ENCODE measurements at regions not wholly inside any gene's neighbourhood (a gene's known extent, or its start where the extent isn't known, plus 50 kb on each side); places are given as distances from the start of the nearest gene placed in this dataset.
A peak's percentile ranks its signal among the peaks of the same experiment; 100 is the strongest.

- Histone ChIP-seq H3K4me1 (no peaks in the 10 kb centered on the region), H3K36me3 (no peaks in the 10 kb centered on the region), H3K27ac (no peak overlapping the region), H3K9me3 (no peaks in the 10 kb centered on the region), H3K27me3 (no peaks in the 10 kb centered on the region), H3K4me3 (no peak overlapping the region)
- TF ChIP-seq CTCF (IDR thresholded peaks at IDR 0.05) = no peak
- DNase-seq = no peak
- intact Hi-C loops (cut with DNase I; ENCODE audit: low total_unique reads) = no loop called here
Measured at GRCh38 chr7:109836016-109836415, 1254.9 kb upstream of the LRRN3 start.

- no peak for TF ChIP-seq CTCF (IDR thresholded peaks at IDR 0.05)
- no peak for DNase-seq
- intact Hi-C loops (cut with DNase I; ENCODE audit: low total_unique reads) = no loop called here
- Histone ChIP-seq H3K36me3 (no peaks in the 10 kb centered on the region), H3K27ac (no peak overlapping the region), H3K27me3 (no peaks in the 10 kb centered on the region), H3K9me3 (no peaks in the 10 kb centered on the region), H3K4me1 (no peaks in the 10 kb centered on the region), H3K4me3 (no peak overlapping the region)
Measured at GRCh38 chr7:109842386-109842785, 1248.5 kb upstream of the LRRN3 start.

GRCh38 chr7:109844362-109844761, 1246.6 kb upstream of the LRRN3 start:
- H3K27ac ChIP-seq = no peak overlapping the region
- no peaks in the 10 kb centered on the region for H3K36me3 ChIP-seq
- peak in 1 of 2 experiments; percentile 34 for TF ChIP-seq CTCF (IDR thresholded peaks at IDR 0.05)
- H3K4me3 ChIP-seq = no peak overlapping the region
- intact Hi-C loops (cut with DNase I; ENCODE audit: low total_unique reads) = no loop called here
- no peaks in the 10 kb centered on the region for H3K27me3 ChIP-seq
- DNase-seq = no peak
- H3K9me3 ChIP-seq = no peaks in the 10 kb centered on the region
- H3K4me1 ChIP-seq = no peaks in the 10 kb centered on the region

- no peaks in the 10 kb centered on the region for H3K9me3 ChIP-seq
- TF ChIP-seq CTCF (IDR thresholded peaks at IDR 0.05) = no peak
- no peaks in the 10 kb centered on the region for H3K4me1 ChIP-seq
- H3K27ac ChIP-seq = no peak overlapping the region
- H3K36me3 ChIP-seq = no peaks in the 10 kb centered on the region
- intact Hi-C loops (cut with DNase I; ENCODE audit: low total_unique reads) = no loop called here
- no peak for DNase-seq
- no peak overlapping the region for H3K4me3 ChIP-seq
- H3K27me3 ChIP-seq = no peaks in the 10 kb centered on the region
Measured at GRCh38 chr7:109864230-109864629, 1226.7 kb upstream of the LRRN3 start.

GRCh38 chr7:109868215-109868860, 1222.6 kb upstream of the LRRN3 start:
- Histone ChIP-seq H3K4me3 (no peak overlapping the region), H3K36me3 (no peaks in the 10 kb centered on the region), H3K4me1 (no peaks in the 10 kb centered on the region), H3K27me3 (no peaks in the 10 kb centered on the region), H3K9me3 (no peaks in the 10 kb centered on the region), H3K27ac (no peak overlapping the region)
- intact Hi-C loops (cut with DNase I; ENCODE audit: low total_unique reads) = no loop called here
- no peak for DNase-seq
- TF ChIP-seq CTCF (IDR thresholded peaks at IDR 0.05) = no peak

- intact Hi-C loops (cut with DNase I; ENCODE audit: low total_unique reads) = no loop called here
- peak; percentile 18 to 60 for DNase-seq
- Histone ChIP-seq H3K27me3 (no peaks in the 10 kb centered on the region), H3K9me3 (no peaks in the 10 kb centered on the region), H3K36me3 (no peaks in the 10 kb centered on the region), H3K27ac (no peak overlapping the region), H3K4me1 (no peaks in the 10 kb centered on the region), H3K4me3 (no peak overlapping the region)
- no peak for TF ChIP-seq CTCF (IDR thresholded peaks at IDR 0.05)
Measured at GRCh38 chr7:109873296-109873695, 1217.6 kb upstream of the LRRN3 start.

Measured in tibial artery (tissue), 4 donors.